HFFc6 (cell line): ENCODE measurements at regions not wholly inside any gene's neighbourhood (a gene's known extent, or its start where the extent isn't known, plus 50 kb on each side); places are given as distances from the start of the nearest gene placed in this dataset.

ENCODE experiments used
- DNase-seq: peaks from one replicate; pipeline ENCODE4 v3.0.0-alpha.2; 2018
- H3K27ac Mint-ChIP-seq: 2 replicates; pipeline ENCODE4 v1.8.0; 2020; ENCODE audit warnings: mild to moderate bottlenecking, mixed read lengths
- H3K27me3 Mint-ChIP-seq: 2 replicates; pipeline ENCODE4 v1.8.0; 2021; ENCODE audit warnings: mild to moderate bottlenecking, moderate library complexity, mixed read lengths; ENCODE audit not compliant: insufficient read depth
- H3K36me3 Mint-ChIP-seq: 2 replicates; pipeline ENCODE4 v1.8.0; 2021; ENCODE audit warnings: low read depth, mixed read lengths
- H3K4me1 Mint-ChIP-seq: 2 replicates; pipeline ENCODE4 v1.8.0; 2020; ENCODE audit warnings: low read depth, mixed read lengths
- H3K4me3 Mint-ChIP-seq: 2 replicates; pipeline ENCODE4 v1.8.0; 2020; ENCODE audit warnings: mild to moderate bottlenecking, moderate library complexity, mixed read lengths
- H3K9me3 Mint-ChIP-seq: 2 replicates; pipeline ENCODE4 v1.8.0; 2020; ENCODE audit warnings: mild to moderate bottlenecking, mixed read lengths
- TF ChIP-seq, protein P1 (sequence below): fragments of 200-600 bp; sonication (generic); IDR thresholded peaks from 2 replicates; pipeline ENCODE4 v1.5.0; 2021; ENCODE audit warnings: antibody characterized with exemption, mild to moderate bottlenecking

- TF ChIP-seq, protein P1, sequence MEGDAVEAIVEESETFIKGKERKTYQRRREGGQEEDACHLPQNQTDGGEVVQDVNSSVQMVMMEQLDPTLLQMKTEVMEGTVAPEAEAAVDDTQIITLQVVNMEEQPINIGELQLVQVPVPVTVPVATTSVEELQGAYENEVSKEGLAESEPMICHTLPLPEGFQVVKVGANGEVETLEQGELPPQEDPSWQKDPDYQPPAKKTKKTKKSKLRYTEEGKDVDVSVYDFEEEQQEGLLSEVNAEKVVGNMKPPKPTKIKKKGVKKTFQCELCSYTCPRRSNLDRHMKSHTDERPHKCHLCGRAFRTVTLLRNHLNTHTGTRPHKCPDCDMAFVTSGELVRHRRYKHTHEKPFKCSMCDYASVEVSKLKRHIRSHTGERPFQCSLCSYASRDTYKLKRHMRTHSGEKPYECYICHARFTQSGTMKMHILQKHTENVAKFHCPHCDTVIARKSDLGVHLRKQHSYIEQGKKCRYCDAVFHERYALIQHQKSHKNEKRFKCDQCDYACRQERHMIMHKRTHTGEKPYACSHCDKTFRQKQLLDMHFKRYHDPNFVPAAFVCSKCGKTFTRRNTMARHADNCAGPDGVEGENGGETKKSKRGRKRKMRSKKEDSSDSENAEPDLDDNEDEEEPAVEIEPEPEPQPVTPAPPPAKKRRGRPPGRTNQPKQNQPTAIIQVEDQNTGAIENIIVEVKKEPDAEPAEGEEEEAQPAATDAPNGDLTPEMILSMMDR = no peak
- no peaks in the 10 kb centered on the region for H3K36me3 Mint-ChIP-seq
- no peak overlapping the region for H3K27ac Mint-ChIP-seq
- H3K4me3 Mint-ChIP-seq = no peak overlapping the region
- DNase-seq = no peak
- no peaks in the 10 kb centered on the region for H3K9me3 Mint-ChIP-seq
- peaks cover 2% of the 10 kb centered on the region for H3K27me3 Mint-ChIP-seq
- H3K4me1 Mint-ChIP-seq = no peaks in the 10 kb centered on the region
Observed at GRCh38 chr22:22749167-22749758, 104.8 kb downstream of the GGTLC2 start.

- H3K4me3 Mint-ChIP-seq = no peak overlapping the region
- TF ChIP-seq, protein P1 = no peak
- H3K27me3 Mint-ChIP-seq = peaks cover 2% of the 10 kb centered on the region
- H3K4me1 Mint-ChIP-seq = no peaks in the 10 kb centered on the region
- DNase-seq = no peak
- no peak overlapping the region for H3K27ac Mint-ChIP-seq
- no peaks in the 10 kb centered on the region for H3K9me3 Mint-ChIP-seq
- H3K36me3 Mint-ChIP-seq = no peaks in the 10 kb centered on the region
Observed at GRCh38 chr22:22750335-22751042, 106.1 kb downstream of the GGTLC2 start.

DNA sequence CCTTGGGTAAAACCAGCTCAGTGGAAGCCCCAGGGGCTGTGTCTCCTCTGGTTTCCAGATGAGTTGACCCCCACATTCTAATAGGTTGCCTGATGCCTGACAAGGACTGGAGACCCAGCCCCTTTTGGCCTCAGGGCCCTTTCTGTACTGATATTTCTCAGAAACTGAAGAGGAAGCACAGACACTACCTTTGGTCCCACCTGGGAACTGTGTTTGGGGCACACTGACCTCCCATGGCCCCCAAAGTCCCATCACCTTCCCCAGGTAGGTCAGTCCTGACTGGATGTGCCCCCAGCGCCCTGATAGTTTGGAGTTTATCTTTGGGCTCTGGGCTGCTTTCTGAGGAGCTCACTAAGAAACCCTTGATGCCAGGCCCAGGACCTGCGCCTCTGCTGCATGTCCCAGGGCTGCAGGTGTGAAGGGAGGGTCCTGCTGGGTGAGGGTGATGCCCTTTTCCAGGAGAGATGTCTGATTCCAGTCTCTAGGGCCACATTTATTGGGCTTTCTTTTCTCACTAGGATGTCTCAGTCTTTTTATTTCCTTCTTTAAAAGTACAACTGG, 106.7 kb downstream of the GGTLC2 start:
- peaks cover 6% of the 10 kb centered on the region for H3K27me3 Mint-ChIP-seq

GRCh38 chr22:22752199-22752555, 107.8 kb downstream of the GGTLC2 start:
- Mint-ChIP-seq H3K27ac (no peak overlapping the region), H3K9me3 (no peaks in the 10 kb centered on the region), H3K36me3 (no peaks in the 10 kb centered on the region), H3K4me3 (no peak overlapping the region), H3K4me1 (no peaks in the 10 kb centered on the region), H3K27me3 (peaks cover 9% of the 10 kb centered on the region)
- no peak for DNase-seq
- TF ChIP-seq, protein P1 = no peak

More for the DNA sequence above, 106.7 kb downstream of the GGTLC2 start:
- TF ChIP-seq, protein P1 = no peak
- Mint-ChIP-seq H3K36me3 (no peaks in the 10 kb centered on the region), H3K9me3 (no peaks in the 10 kb centered on the region), H3K27ac (no peak overlapping the region), H3K4me1 (no peaks in the 10 kb centered on the region), H3K4me3 (no peak overlapping the region)
- no peak for DNase-seq

- no peak overlapping the region for H3K4me3 Mint-ChIP-seq
- peak; percentile 5 for DNase-seq
- H3K36me3 Mint-ChIP-seq = no peaks in the 10 kb centered on the region
- no peaks in the 10 kb centered on the region for H3K4me1 Mint-ChIP-seq
- H3K9me3 Mint-ChIP-seq = no peaks in the 10 kb centered on the region
- H3K27me3 Mint-ChIP-seq = peaks cover 9% of the 10 kb centered on the region
- TF ChIP-seq, protein P1 = no peak
- H3K27ac Mint-ChIP-seq = no peak overlapping the region
Observed at GRCh38 chr22:22752556-22753477, 108.4 kb downstream of the GGTLC2 start.
